HG03066 (cell line): ENCODE measurements at regions not wholly inside any gene's neighbourhood (a gene's known extent, or its start where the extent isn't known, plus 50 kb on each side); places are given as distances from the start of the nearest gene placed in this dataset.
"Not testable (repeated sequence)": the region's sequence is repeated elsewhere in the genome, so short reads cannot be mapped to it uniquely, and the experiment has no call there.

ENCODE experiments used
- ATAC-seq: cut with Tn5 transposase; IDR thresholded peaks from one replicate; pipeline ENCODE4 v1.9.1; 2021; ENCODE audit warnings: low read depth; ENCODE audit not compliant: unreplicated experiment

DNA sequence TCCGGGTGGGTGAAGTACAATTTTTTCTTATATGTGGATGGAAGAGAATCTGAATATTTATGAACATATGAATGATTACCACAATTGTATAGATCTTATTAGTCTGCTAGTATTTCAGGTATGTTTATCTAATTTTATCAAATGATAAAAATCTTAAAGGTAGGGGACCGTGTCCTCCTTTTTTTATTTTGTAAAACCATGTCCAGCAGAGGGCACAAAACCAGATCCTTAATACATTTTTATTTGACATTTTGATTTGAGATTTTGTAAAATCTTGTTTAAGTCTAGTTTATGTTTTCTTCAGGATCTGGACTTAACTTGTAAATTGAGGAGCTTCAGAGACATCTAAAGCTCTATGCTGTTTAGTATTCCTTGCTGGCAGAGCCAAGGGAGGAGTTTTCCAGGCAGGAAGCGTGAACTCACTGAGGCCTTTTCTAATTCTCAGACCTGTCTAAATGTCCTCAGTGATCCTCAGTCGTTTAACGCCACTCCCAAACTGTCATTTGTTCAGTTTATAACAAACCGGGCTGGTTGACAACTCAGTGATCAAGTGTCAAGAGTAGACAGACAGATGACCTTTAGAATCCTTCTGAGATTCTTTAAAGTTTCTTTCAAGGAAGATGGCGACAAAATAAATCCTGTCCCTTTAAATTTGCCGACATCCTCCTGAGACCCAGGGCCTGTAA is 263.9 kb downstream of the KTN1 start:
- ATAC-seq: no peak

- ATAC-seq: no peak
These were observed 266.2 kb downstream of the KTN1 start for GRCh38 chr14:55845963-55846825.

DNA sequence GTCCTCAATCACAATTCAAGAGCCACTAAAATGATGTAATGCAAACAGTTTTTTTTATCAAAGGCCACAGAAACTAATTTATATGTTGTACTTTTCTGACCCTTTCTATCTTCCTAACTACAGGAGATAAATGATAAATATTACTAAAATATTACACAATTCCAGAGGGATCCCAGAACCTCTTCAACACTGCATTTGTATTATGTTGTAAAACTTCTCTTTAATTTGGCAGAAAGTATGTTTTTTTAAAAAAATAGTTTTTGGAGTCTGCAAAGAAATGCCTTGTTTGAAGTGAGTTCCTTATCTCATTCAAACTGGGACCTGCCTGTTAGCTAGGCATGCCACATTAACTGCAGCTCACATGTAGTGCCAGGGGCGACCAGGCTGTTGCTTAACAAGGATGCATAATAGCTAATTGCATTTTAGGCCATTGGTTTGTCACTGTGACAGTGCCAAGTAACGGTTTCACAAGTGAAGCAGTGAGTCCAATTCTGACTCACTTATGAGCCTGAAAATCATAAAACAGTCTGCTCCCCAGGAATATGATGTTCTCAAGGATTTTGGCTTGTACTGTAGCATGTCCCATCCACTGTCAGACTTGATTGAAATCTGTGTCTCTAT is 266.9 kb downstream of the KTN1 start:
- ATAC-seq: no peak

- no peak for ATAC-seq
These were observed 267.8 kb downstream of the KTN1 start for GRCh38 chr14:55847766-55848165.

GRCh38 chr14:55848964-55849363 is 269.0 kb downstream of the KTN1 start:
- ATAC-seq: no peak

DNA sequence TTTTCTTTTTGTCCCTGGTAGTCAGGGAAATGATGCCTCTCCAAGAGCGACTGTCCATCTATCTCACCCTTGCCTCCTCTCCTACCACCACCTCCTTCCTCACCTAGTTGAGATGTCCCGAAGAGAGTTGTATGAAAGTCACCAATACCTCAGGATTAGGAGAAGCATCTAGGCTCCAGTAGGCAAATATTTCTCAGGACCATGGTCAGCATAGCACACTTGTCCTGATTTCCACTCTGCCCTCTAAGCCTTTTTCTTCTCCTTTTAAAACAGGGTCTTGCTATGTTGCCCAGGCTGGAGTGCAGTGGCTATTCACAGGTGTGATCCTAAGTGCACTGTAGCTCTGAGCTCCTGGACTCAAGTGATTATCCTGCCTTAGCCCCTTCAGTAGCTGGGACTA is 268.4 kb upstream of the PELI2 start:
- no peak for ATAC-seq

GRCh38 chr14:55850825-55851241 is 267.4 kb upstream of the PELI2 start:
- ATAC-seq: no peak

DNA sequence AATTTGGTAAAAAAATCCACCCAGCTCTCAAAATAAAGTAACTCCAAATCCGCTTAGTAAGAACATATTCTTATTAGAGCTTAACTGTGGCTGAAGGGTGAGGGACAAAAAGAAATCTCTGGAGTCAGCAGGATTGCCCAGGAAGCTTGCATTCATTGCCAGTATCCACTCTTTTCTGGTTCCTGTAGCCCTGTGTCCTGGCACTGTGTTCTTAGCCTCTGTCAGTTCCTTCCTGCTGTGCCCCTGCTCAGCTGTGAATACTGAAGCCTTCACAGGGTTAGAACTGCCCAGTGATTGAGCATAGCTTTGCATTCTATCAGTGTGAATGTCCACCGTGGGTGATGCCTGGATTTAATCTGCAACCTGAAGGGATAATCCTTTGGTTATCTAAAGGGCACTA is 266.9 kb upstream of the PELI2 start:
- no peak for ATAC-seq

DNA sequence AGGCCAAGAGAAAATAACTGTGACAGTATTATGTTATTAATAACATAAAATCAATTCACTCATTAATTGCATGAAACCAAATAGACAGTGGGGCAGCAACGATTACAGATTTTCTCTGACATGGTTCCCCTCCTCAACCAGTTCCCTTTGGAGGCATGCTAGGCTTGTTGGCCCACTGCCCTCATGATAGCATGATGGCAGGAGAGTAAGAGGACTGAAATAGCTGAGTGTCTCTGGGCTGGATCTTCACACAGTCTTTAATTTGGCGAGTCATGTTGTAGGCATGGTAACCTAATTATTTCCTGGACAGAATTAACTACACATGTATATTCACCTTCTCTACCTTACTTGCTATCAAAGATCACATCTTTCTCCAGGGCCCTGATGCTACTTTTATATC is 266.2 kb upstream of the PELI2 start:
- no peak for ATAC-seq

GRCh38 chr14:55855751-55856150 is 262.5 kb upstream of the PELI2 start:
- ATAC-seq: no peak

- no peak for ATAC-seq
These were observed 259.6 kb upstream of the PELI2 start for GRCh38 chr14:55858604-55859003.

GRCh38 chr14:55861561-55861960 is 256.6 kb upstream of the PELI2 start:
- not testable (repeated sequence) for ATAC-seq

GRCh38 chr14:55864890-55865655 is 253.1 kb upstream of the PELI2 start:
- ATAC-seq: no peak

DNA sequence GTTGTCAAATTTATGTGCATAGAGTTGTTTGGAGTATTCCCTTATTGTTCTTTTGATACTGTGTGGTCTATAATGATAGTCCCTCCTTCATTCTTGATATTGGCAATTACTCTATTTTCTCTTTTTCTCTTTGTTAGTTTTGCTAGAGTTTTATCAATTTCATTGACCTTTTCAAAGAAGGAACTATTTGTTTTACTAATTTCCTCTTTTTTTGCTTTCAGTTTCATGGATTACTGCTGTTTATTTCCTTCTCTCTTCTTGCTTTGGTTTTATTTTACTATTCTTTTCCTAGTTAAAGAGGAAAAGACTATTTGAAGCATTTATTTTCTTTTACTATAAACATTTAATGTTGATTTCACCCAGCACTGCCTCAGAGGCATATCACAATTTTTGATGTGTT is 250.9 kb upstream of the PELI2 start:
- no peak for ATAC-seq

- no peak for ATAC-seq
These were observed 250.5 kb upstream of the PELI2 start for GRCh38 chr14:55867719-55868118.

GRCh38 chr14:55869397-55870049 is 248.7 kb upstream of the PELI2 start:
- no peak for ATAC-seq

- ATAC-seq: no peak
These were observed 245.0 kb upstream of the PELI2 start for GRCh38 chr14:55873169-55873568.

- ATAC-seq: no peak
These were observed 243.4 kb upstream of the PELI2 start for GRCh38 chr14:55874785-55875184.

DNA sequence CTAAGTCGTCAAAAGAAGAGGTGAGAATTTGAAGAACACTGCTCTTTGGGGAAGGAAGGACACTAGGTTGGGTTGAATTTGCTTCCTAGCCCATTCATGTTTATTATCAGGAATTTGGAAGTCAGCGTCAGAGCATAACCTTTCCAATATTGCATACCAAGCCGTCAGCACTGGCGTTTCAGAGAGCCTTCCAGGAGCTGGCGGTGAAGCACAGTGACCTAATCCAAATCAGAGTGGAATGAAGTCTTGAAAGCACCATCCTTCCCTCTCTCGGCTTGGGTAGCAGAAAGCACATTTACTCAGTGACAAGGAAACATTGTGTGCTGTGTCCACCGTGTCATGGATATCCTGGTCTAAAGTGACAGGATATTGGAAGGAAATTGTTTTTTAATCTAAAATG is 240.3 kb upstream of the PELI2 start:
- ATAC-seq: no peak

DNA sequence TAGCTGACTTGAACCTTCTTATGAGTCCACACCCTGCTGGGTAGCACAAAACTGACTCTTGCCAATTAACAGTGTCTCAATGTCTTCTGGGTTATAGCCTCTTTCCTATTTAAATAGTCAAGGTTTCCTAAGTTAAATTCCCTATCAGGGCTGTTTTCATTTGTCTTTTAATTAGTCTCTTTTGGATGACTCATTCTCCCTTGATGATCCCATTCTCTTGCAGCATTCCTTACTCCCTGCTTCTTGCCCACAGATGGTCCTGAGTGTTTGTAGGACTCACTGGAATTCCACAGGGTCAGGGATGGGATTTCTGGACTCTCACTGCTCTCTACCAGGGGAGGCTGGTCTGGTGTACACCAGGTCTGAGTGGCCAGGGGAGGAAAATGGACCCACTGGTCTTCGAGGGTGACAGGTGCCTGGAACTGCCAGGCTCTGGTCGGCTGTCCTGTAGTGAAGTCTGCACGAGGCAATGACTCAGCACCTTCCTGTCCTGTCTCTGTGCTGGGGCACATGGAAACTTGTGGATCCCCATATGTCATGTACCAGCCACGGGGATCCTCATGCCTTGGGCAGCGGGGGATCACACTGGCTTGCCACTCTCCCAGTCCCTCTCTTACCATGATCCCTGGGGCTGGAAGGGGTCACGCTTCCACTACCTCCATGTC is 236.5 kb upstream of the PELI2 start:
- ATAC-seq: no peak
